ENCODE measurements at regions not wholly inside any gene's neighbourhood (a gene's known extent, or its start where the extent isn't known, plus 50 kb on each side); places are given as distances from the start of the nearest gene placed in this dataset.

DNA sequence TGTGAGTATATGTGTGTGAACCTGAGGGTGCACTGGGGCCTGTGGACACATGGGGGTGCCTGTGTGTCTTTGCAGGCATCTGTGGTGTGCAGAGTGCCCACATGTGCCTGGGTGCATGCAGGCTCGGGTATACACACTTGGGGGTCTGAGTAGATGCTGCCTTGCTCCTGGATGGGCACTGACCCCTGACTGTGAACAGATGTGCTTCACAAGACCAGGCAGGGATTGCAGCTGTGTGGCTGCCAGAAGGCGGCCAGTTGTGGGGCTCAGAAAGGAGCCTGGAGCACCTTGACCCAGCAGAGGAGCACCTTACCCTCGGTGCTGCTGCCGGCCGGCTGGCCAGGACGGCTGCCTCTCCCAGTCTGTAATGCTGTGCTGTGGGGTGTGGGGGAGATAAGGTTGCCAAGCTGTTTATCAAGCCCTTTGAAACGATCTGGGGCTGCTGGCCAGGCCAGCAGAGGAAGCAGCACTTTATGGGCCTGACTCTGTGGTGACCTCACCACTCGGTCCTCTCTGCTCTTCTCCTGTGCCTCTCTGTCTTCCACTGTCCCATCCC lies 55.5 kb upstream of the MRPS22 start (continued):
- TF ChIP-seq, protein P1, sequence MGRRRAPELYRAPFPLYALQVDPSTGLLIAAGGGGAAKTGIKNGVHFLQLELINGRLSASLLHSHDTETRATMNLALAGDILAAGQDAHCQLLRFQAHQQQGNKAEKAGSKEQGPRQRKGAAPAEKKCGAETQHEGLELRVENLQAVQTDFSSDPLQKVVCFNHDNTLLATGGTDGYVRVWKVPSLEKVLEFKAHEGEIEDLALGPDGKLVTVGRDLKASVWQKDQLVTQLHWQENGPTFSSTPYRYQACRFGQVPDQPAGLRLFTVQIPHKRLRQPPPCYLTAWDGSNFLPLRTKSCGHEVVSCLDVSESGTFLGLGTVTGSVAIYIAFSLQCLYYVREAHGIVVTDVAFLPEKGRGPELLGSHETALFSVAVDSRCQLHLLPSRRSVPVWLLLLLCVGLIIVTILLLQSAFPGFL (CRISPR knock-in tag; IDR thresholded peaks at IDR 0.05), result no peak
- TF ChIP-seq ZFP36 (IDR thresholded peaks at IDR 0.05; ENCODE audit: low read depth, low read length, partially characterized antibody) (peak; percentile 20), ELF4 (CRISPR knock-in tag; IDR thresholded peaks at IDR 0.05) (no peak), MCM2 (IDR thresholded peaks at IDR 0.05; ENCODE audit: low read depth) (no peak), CHD1 (IDR thresholded peaks at IDR 0.05; ENCODE audit: low read length) (no peak), GTF2E2 (tag; IDR thresholded peaks at IDR 0.05) (no peak), SUPT5H (IDR thresholded peaks at IDR 0.05) (no peak), ZNF133 (CRISPR knock-in tag; IDR thresholded peaks at IDR 0.05) (no peak), SP1 (CRISPR knock-in tag; IDR thresholded peaks at IDR 0.05) (no peak), ZBTB12 (CRISPR knock-in tag; IDR thresholded peaks at IDR 0.05) (no peak), XRCC4 (IDR thresholded peaks at IDR 0.05; ENCODE audit: extremely low read depth, insufficient read depth, insufficient read length) (no peak), PRMT5 (CRISPR knock-in tag; IDR thresholded peaks at IDR 0.05) (no peak), NRF1 (conservative IDR thresholded peaks at IDR 0.05 in 1 of 2, IDR thresholded peaks at IDR 0.05 in 1 of 2) (0 out of 4 replicates have a peak, but pooled peaks of 1 of the 2 experiments have one; percentile 6), NUFIP1 (IDR thresholded peaks at IDR 0.05; ENCODE audit: partially characterized antibody) (no peak), BCOR (IDR thresholded peaks at IDR 0.05) (peak; percentile 59; the same call in 1 of the 2 replicates), SETDB1 (IDR thresholded peaks at IDR 0.05; ENCODE audit: low read length) (peak; percentile 22), GMEB1 (CRISPR knock-in tag; IDR thresholded peaks at IDR 0.05) (no peak), GABPA (tag; conservative IDR thresholded peaks at IDR 0.05; ENCODE audit: low read depth) (no peak)
- TF ChIP-seq, protein P2, sequence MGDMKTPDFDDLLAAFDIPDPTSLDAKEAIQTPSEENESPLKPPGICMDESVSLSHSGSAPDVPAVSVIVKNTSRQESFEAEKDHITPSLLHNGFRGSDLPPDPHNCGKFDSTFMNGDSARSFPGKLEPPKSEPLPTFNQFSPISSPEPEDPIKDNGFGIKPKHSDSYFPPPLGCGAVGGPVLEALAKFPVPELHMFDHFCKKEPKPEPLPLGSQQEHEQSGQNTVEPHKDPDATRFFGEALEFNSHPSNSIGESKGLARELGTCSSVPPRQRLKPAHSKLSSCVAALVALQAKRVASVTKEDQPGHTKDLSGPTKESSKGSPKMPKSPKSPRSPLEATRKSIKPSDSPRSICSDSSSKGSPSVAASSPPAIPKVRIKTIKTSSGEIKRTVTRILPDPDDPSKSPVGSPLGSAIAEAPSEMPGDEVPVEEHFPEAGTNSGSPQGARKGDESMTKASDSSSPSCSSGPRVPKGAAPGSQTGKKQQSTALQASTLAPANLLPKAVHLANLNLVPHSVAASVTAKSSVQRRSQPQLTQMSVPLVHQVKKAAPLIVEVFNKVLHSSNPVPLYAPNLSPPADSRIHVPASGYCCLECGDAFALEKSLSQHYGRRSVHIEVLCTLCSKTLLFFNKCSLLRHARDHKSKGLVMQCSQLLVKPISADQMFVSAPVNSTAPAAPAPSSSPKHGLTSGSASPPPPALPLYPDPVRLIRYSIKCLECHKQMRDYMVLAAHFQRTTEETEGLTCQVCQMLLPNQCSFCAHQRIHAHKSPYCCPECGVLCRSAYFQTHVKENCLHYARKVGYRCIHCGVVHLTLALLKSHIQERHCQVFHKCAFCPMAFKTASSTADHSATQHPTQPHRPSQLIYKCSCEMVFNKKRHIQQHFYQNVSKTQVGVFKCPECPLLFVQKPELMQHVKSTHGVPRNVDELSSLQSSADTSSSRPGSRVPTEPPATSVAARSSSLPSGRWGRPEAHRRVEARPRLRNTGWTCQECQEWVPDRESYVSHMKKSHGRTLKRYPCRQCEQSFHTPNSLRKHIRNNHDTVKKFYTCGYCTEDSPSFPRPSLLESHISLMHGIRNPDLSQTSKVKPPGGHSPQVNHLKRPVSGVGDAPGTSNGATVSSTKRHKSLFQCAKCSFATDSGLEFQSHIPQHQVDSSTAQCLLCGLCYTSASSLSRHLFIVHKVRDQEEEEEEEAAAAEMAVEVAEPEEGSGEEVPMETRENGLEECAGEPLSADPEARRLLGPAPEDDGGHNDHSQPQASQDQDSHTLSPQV (IDR thresholded peaks at IDR 0.05), result peak; percentile 75
- TF ChIP-seq, protein P3, sequence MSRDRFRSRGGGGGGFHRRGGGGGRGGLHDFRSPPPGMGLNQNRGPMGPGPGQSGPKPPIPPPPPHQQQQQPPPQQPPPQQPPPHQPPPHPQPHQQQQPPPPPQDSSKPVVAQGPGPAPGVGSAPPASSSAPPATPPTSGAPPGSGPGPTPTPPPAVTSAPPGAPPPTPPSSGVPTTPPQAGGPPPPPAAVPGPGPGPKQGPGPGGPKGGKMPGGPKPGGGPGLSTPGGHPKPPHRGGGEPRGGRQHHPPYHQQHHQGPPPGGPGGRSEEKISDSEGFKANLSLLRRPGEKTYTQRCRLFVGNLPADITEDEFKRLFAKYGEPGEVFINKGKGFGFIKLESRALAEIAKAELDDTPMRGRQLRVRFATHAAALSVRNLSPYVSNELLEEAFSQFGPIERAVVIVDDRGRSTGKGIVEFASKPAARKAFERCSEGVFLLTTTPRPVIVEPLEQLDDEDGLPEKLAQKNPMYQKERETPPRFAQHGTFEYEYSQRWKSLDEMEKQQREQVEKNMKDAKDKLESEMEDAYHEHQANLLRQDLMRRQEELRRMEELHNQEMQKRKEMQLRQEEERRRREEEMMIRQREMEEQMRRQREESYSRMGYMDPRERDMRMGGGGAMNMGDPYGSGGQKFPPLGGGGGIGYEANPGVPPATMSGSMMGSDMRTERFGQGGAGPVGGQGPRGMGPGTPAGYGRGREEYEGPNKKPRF (IDR thresholded peaks at IDR 0.05; ENCODE audit: low read depth, low read length), result no peak
